GM23338 (cell line): ENCODE measurements at regions not wholly inside any gene's neighbourhood (a gene's known extent, or its start where the extent isn't known, plus 50 kb on each side); places are given as distances from the start of the nearest gene placed in this dataset.

Experiments
- ATAC-seq: fragments of 200-7000 bp; cut with Tn5 transposase; 3 replicates; pipeline ENCODE4 v1.9.1; 2020
- DNase-seq: peaks from one replicate; pipeline ENCODE4 v3.0.0-alpha.2; 2015; ENCODE audit warnings: low spot score
- H2AFZ ChIP-seq: fragments of 200-600 bp; sonication (generic); 2 replicates; pipeline ENCODE4 v1.8.0; 2016; ENCODE audit warnings: antibody characterized with exemption, mild to moderate bottlenecking, moderate library complexity
- H3F3A ChIP-seq: fragments of 200-600 bp; sonication (generic); replicated peaks from 2 replicates; pipeline ENCODE4 v1.8.0; 2017; ENCODE audit warnings: antibody characterized with exemption, mixed run types, low read depth
- H3K27ac ChIP-seq: fragments of 200-600 bp; sonication (generic); 2 replicates; pipeline ENCODE4 v1.6.1; 2016; ENCODE audit warnings: low read depth
- H3K27me3 ChIP-seq: fragments of 200-600 bp; sonication (generic); 2 replicates; pipeline ENCODE4 v1.8.0; 2016; ENCODE audit warnings: mild to moderate bottlenecking, mixed run types, moderate library complexity; ENCODE audit not compliant: insufficient read depth
- H3K36me3 ChIP-seq: fragments of 200-600 bp; sonication (generic); 2 replicates; pipeline ENCODE4 v1.8.0; 2016; ENCODE audit warnings: mild to moderate bottlenecking; ENCODE audit not compliant: insufficient read depth
- H3K4me1 ChIP-seq: fragments of 200-600 bp; sonication (generic); 2 replicates; pipeline ENCODE4 v1.8.0; 2016; ENCODE audit warnings: mild to moderate bottlenecking, moderate library complexity; ENCODE audit not compliant: insufficient read depth
- H3K4me2 ChIP-seq: fragments of 200-600 bp; sonication (generic); 2 replicates; pipeline ENCODE4 v1.7.1; 2017; ENCODE audit warnings: mixed run types
- H3K4me3 ChIP-seq: fragments of 200-600 bp; sonication (generic); 2 replicates; pipeline ENCODE4 v1.6.1; 2016; ENCODE audit warnings: mixed run types
- H3K79me2 ChIP-seq: fragments of 200-600 bp; sonication (generic); replicated peaks from 2 replicates; pipeline ENCODE4 v1.8.0; 2017; ENCODE audit warnings: mild to moderate bottlenecking; ENCODE audit not compliant: insufficient read depth
- H3K9me2 ChIP-seq: fragments of 200-600 bp; sonication (generic); 2 replicates; pipeline ENCODE4 v1.8.0; 2017; ENCODE audit not compliant: insufficient read depth
- H4K20me1 ChIP-seq: fragments of 200-600 bp; sonication (generic); replicated peaks from 2 replicates; pipeline ENCODE4 v1.8.0; 2017; ENCODE audit warnings: mild to moderate bottlenecking; ENCODE audit not compliant: insufficient read depth
- H3K27ac Mint-ChIP-seq: 2 replicates; pipeline ENCODE4 v1.8.0; 2020; ENCODE audit warnings: inconsistent platforms, mild to moderate bottlenecking, moderate library complexity, mixed read lengths
- H3K27me3 Mint-ChIP-seq: 3 replicates; pipeline ENCODE4 v1.8.0; 2022; ENCODE audit warnings: low read depth, mild to moderate bottlenecking, moderate library complexity, mixed read lengths, inconsistent platforms; ENCODE audit not compliant: insufficient read depth, poor library complexity
- H3K36me3 Mint-ChIP-seq: 3 replicates; pipeline ENCODE4 v1.8.0; 2021; ENCODE audit warnings: low read depth, mild to moderate bottlenecking, inconsistent platforms, moderate library complexity, mixed read lengths
- H3K4me1 Mint-ChIP-seq: 3 replicates; pipeline ENCODE4 v1.8.0; 2020; ENCODE audit warnings: mild to moderate bottlenecking, inconsistent platforms, mixed read lengths
- H3K4me3 Mint-ChIP-seq: 3 replicates; pipeline ENCODE4 v1.8.0; 2021; ENCODE audit warnings: moderate library complexity, mild to moderate bottlenecking, inconsistent platforms, mixed read lengths
- H3K9me3 Mint-ChIP-seq: 3 replicates; pipeline ENCODE4 v1.8.0; 2020; ENCODE audit warnings: moderate library complexity, mild to moderate bottlenecking, inconsistent platforms, mixed read lengths
- CREB1 ChIP-seq: fragments of 250-450 bp; sonication (Bioruptor Pico); IDR thresholded peaks from 2 replicates; pipeline ENCODE4 v1.5.0; 2020; ENCODE audit warnings: low read depth, mild to moderate bottlenecking, moderate library complexity
- CTCF ChIP-seq, 2 experiments: fragments of 200-600 bp in 1 of 2; sonication (generic) in 1 of 2; conservative IDR thresholded peaks; 2 replicates each; pipeline versions ENCODE4 v1.5.1 to v1.6.1; 2016 to 2017; ENCODE audit warnings: antibody characterized with exemption in 2 of 2, low read depth in 2 of 2, mild to moderate bottlenecking in 2 of 2, moderate library complexity in 1 of 2
- EZH2 ChIP-seq: fragments of 200-600 bp; sonication (generic); IDR thresholded peaks from one replicate; pipeline ENCODE4 v1.8.0; 2017; ENCODE audit warnings: antibody characterized with exemption, mild to moderate bottlenecking, low read depth; ENCODE audit not compliant: unreplicated experiment
- EZH2phosphoT487 ChIP-seq: fragments of 200-600 bp; sonication (generic); IDR thresholded peaks from one replicate; pipeline ENCODE4 v1.8.1; 2018; ENCODE audit warnings: antibody characterized with exemption; ENCODE audit not compliant: unreplicated experiment
- JUNB ChIP-seq: IDR thresholded peaks from one replicate; pipeline ENCODE4 v1.6.1; 2016; ENCODE audit warnings: antibody characterized with exemption; ENCODE audit not compliant: unreplicated experiment
- NANOG ChIP-seq: IDR thresholded peaks from 2 replicates; pipeline ENCODE4 v1.6.1; 2016; ENCODE audit warnings: antibody characterized with exemption, borderline replicate concordance
- POLR2AphosphoS5 ChIP-seq: IDR thresholded peaks from 2 replicates; pipeline ENCODE4 v1.6.1; 2016; ENCODE audit warnings: antibody characterized with exemption, low read depth
- STAT1 ChIP-seq: IDR thresholded peaks from one replicate; pipeline ENCODE4 v1.6.1; 2016; ENCODE audit warnings: antibody characterized with exemption; ENCODE audit not compliant: unreplicated experiment
- ZNF114 ChIP-seq: fragments of 250-450 bp; sonication (Bioruptor Pico); IDR thresholded peaks from 2 replicates; pipeline ENCODE4 v1.5.0; 2020; ENCODE audit warnings: mild to moderate bottlenecking, moderate library complexity
- ZNF331 ChIP-seq: fragments of 250-450 bp; sonication (Bioruptor Pico); IDR thresholded peaks from 2 replicates; pipeline ENCODE4 v1.5.0; 2020; ENCODE audit warnings: low read depth, mild to moderate bottlenecking, moderate library complexity
- ZNF462 ChIP-seq: fragments of 250-450 bp; sonication (Bioruptor Pico); IDR thresholded peaks from 2 replicates; pipeline ENCODE4 v1.5.0; 2020; ENCODE audit warnings: mild to moderate bottlenecking, moderate library complexity
- TF ChIP-seq, protein P1 (sequence below): IDR thresholded peaks from one replicate; pipeline ENCODE4 v1.6.1; 2018; ENCODE audit warnings: antibody characterized with exemption; ENCODE audit not compliant: unreplicated experiment
- TF ChIP-seq, protein P2 (sequence below): IDR thresholded peaks from 2 replicates; pipeline ENCODE4 v1.6.1; 2016; ENCODE audit warnings: antibody characterized with exemption

GRCh38 chr2:129199501-129199900, 780.0 kb upstream of the RAB6C start:
- no peaks in the 10 kb centered on the region for H3F3A ChIP-seq
- DNase-seq (no peak), ATAC-seq (no peak)
- no peaks in the 10 kb centered on the region for H3K36me3 ChIP-seq
- Mint-ChIP-seq H3K9me3 (no peaks in the 10 kb centered on the region), H3K36me3 (no peaks in the 10 kb centered on the region), H3K27ac (no peak overlapping the region), H3K4me3 (no peak overlapping the region), H3K27me3 (no peaks in the 10 kb centered on the region), H3K4me1 (peaks cover 16% of the 10 kb centered on the region)
- no peaks in the 10 kb centered on the region for H3K79me2 ChIP-seq
- H4K20me1 ChIP-seq: no peaks in the 10 kb centered on the region
- no peaks in the 10 kb centered on the region for H3K4me1 ChIP-seq
- H3K9me2 ChIP-seq: no peaks in the 10 kb centered on the region
- no peak overlapping the region for H3K27ac ChIP-seq
- no peaks in the 10 kb centered on the region for H3K27me3 ChIP-seq
- no peak overlapping the region for H3K4me2 ChIP-seq
- H2AFZ ChIP-seq: no peak overlapping the region
- TF ChIP-seq ZNF331 (CRISPR knock-in tag): no peak
- TF ChIP-seq JUNB: no peak
- TF ChIP-seq NANOG: no peak
- TF ChIP-seq, protein P1, sequence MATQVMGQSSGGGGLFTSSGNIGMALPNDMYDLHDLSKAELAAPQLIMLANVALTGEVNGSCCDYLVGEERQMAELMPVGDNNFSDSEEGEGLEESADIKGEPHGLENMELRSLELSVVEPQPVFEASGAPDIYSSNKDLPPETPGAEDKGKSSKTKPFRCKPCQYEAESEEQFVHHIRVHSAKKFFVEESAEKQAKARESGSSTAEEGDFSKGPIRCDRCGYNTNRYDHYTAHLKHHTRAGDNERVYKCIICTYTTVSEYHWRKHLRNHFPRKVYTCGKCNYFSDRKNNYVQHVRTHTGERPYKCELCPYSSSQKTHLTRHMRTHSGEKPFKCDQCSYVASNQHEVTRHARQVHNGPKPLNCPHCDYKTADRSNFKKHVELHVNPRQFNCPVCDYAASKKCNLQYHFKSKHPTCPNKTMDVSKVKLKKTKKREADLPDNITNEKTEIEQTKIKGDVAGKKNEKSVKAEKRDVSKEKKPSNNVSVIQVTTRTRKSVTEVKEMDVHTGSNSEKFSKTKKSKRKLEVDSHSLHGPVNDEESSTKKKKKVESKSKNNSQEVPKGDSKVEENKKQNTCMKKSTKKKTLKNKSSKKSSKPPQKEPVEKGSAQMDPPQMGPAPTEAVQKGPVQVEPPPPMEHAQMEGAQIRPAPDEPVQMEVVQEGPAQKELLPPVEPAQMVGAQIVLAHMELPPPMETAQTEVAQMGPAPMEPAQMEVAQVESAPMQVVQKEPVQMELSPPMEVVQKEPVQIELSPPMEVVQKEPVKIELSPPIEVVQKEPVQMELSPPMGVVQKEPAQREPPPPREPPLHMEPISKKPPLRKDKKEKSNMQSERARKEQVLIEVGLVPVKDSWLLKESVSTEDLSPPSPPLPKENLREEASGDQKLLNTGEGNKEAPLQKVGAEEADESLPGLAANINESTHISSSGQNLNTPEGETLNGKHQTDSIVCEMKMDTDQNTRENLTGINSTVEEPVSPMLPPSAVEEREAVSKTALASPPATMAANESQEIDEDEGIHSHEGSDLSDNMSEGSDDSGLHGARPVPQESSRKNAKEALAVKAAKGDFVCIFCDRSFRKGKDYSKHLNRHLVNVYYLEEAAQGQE: no peak
- no peak for TF ChIP-seq ZNF114 (CRISPR knock-in tag)
- no peak for TF ChIP-seq EZH2phosphoT487
- no peak for TF ChIP-seq CREB1 (CRISPR knock-in tag)
- no peak for TF ChIP-seq CTCF (conservative IDR thresholded peaks at IDR 0.05; ENCODE audit: low read depth in 2 of 2)
- no peak for TF ChIP-seq STAT1
- TF ChIP-seq EZH2: no peak
- no peak for TF ChIP-seq ZNF462 (CRISPR knock-in tag)
- TF ChIP-seq, protein P2, sequence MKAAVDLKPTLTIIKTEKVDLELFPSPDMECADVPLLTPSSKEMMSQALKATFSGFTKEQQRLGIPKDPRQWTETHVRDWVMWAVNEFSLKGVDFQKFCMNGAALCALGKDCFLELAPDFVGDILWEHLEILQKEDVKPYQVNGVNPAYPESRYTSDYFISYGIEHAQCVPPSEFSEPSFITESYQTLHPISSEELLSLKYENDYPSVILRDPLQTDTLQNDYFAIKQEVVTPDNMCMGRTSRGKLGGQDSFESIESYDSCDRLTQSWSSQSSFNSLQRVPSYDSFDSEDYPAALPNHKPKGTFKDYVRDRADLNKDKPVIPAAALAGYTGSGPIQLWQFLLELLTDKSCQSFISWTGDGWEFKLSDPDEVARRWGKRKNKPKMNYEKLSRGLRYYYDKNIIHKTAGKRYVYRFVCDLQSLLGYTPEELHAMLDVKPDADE: no peak
- no peak for TF ChIP-seq POLR2AphosphoS5
- H3K4me3 ChIP-seq: no peak overlapping the region
